CD8-positive, alpha-beta memory T cell (primary cell): ENCODE measurements at regions not wholly inside any gene's neighbourhood (a gene's known extent, or its start where the extent isn't known, plus 50 kb on each side); places are given as distances from the start of the nearest gene placed in this dataset.

Experiments used
- CTCF ChIA-PET: fragments of 350-600 bp; sonication (Branson Sonifier 250); formaldehyde crosslinking; loops from one replicate; lab custom pipeline; 2021; ENCODE audit warnings: antibody characterized with exemption; lab: Charles Lee
- POLR2A ChIA-PET: fragments of 350-600 bp; sonication (Branson Sonifier 250); formaldehyde crosslinking; loops from one replicate; lab custom pipeline; 2021; ENCODE audit warnings: antibody characterized with exemption; lab: Charles Lee
- DNase-seq, 5 donors: peaks; one replicate each; pipeline versions ENCODE4 v3.0.0 to v3.0.0-alpha.2; 2020 to 2022; ENCODE audit warnings: mixed read lengths in 1 of 5
- H3K27ac ChIP-seq: one replicate; pipeline ENCODE4 v1.7.0; 2013; ENCODE audit warnings: low read depth, mild to moderate bottlenecking, low read length, moderate library complexity
- H3K27me3 ChIP-seq: 2 replicates; pipeline ENCODE4 v1.7.0; 2013; ENCODE audit warnings: low read length, mild to moderate bottlenecking; ENCODE audit not compliant: insufficient read depth, poor library complexity, severe bottlenecking
- H3K36me3 ChIP-seq: 2 replicates; pipeline ENCODE4 v1.7.0; 2013; ENCODE audit warnings: mild to moderate bottlenecking, low read length, moderate library complexity; ENCODE audit not compliant: insufficient read depth
- H3K4me1 ChIP-seq: 2 replicates; pipeline ENCODE4 v1.7.0; 2013; ENCODE audit warnings: mild to moderate bottlenecking, low read length, moderate library complexity; ENCODE audit not compliant: insufficient read depth
- H3K4me3 ChIP-seq: 2 replicates; pipeline ENCODE4 v1.7.0; 2013; ENCODE audit warnings: mild to moderate bottlenecking, low read length
- H3K9me3 ChIP-seq: 2 replicates; pipeline ENCODE4 v1.7.0; 2013; ENCODE audit warnings: mild to moderate bottlenecking, low read length
- H3K27ac Mint-ChIP-seq, 8 donors: one replicate each; pipeline ENCODE4 v1.8.0; 2020 to 2021; ENCODE audit warnings: mixed read lengths in 8 of 8, mild to moderate bottlenecking in 6 of 8, inconsistent platforms in 3 of 8, moderate library complexity in 3 of 8
- H3K27me3 Mint-ChIP-seq, 2 donors: one replicate each; pipeline ENCODE4 v1.8.0; 2020 to 2021; ENCODE audit warnings: mixed read lengths in 2 of 2, mild to moderate bottlenecking in 1 of 2, moderate library complexity in 1 of 2
- H3K36me3 Mint-ChIP-seq, 3 donors: one replicate each; pipeline ENCODE4 v1.8.0; 2020 to 2021; ENCODE audit warnings: mixed read lengths in 3 of 3, inconsistent platforms in 1 of 3, mild to moderate bottlenecking in 1 of 3
- H3K4me1 Mint-ChIP-seq, 3 donors: one replicate each; pipeline ENCODE4 v1.8.0; 2020 to 2021; ENCODE audit warnings: mixed read lengths in 3 of 3, inconsistent platforms in 1 of 3, mild to moderate bottlenecking in 1 of 3
- H3K4me3 Mint-ChIP-seq, 7 donors: one replicate each; pipeline ENCODE4 v1.8.0; 2020 to 2021; ENCODE audit warnings: mixed read lengths in 7 of 7, mild to moderate bottlenecking in 6 of 7, moderate library complexity in 4 of 7, inconsistent platforms in 2 of 7
- H3K9me3 Mint-ChIP-seq, 5 donors: one replicate each; pipeline ENCODE4 v1.8.0; 2020 to 2022; ENCODE audit warnings: mixed read lengths in 5 of 5, mild to moderate bottlenecking in 3 of 5, moderate library complexity in 2 of 5, inconsistent platforms in 1 of 5

DNA sequence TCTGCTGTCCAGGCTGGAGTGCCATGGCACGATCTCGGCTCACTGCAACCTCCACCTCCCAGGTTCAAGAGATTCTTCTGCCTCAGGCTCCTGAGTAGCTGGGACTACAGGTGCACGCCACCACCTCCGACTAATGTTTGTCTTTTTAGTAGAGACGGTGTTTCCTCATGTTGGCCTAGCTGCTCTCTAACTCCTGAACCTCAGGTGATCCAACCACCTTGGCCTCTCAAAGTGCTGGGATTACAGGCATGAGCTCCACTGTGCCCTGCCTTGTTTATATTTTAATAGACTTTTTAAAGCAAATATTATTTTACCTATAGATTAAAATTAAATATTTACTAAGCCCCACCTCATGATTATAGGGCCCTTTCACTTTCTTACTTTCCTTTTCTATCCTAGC, 483.2 kb upstream of the EPHA7 start:
- H3K4me1 ChIP-seq = no peaks in the 10 kb centered on the region
- Mint-ChIP-seq H3K36me3 (no peaks in the 10 kb centered on the region), H3K27ac (no peak overlapping the region), H3K27me3 (no peaks in the 10 kb centered on the region), H3K4me1 (no peaks in the 10 kb centered on the region), H3K4me3 (no peak overlapping the region), H3K9me3 (peaks cover 3 to 12% (median 6%) of the 10 kb centered on the region in 5 donors)
- no peak for DNase-seq
- no peak overlapping the region for H3K27ac ChIP-seq
- no peaks in the 10 kb centered on the region for H3K36me3 ChIP-seq
- H3K27me3 ChIP-seq = no peaks in the 10 kb centered on the region
- no peak overlapping the region for H3K4me3 ChIP-seq
- POLR2A ChIA-PET = no interaction called here
- no peaks in the 10 kb centered on the region for H3K9me3 ChIP-seq
- CTCF ChIA-PET = interaction anchor here (1.1 kb wide), 1 partner anchor 11 kb away, joined by 3 read pairs; no protein-coding TSS in a partner anchor

DNA sequence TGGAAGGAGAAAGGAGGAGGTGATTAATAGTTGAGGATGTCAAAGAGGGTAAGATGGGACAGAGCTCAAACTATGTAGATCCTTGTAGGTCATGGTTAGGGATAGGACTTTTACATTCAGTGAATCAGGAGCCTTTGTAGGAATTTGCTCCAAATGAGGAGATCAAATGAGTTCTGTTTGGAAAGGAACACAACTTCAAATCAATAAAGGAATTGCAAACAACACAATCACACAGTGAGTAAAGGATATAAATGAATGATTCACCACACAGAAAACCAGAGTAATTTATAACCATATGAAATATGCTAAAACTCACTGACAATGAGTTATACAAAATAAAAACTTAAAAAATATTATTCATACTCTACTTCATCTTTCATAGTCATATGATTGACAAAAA, 480.8 kb upstream of the EPHA7 start:
- ChIA-PET POLR2A (no interaction called here), CTCF (no interaction called here)
- DNase-seq = no peak
- H3K4me3 ChIP-seq = no peak overlapping the region
- H3K9me3 Mint-ChIP-seq = peaks cover 2 to 13% (median 3%) of the 10 kb centered on the region in 5 donors
- H3K4me1 ChIP-seq = no peaks in the 10 kb centered on the region
- H3K27ac Mint-ChIP-seq = no peak overlapping the region
- no peaks in the 10 kb centered on the region for H3K4me1 Mint-ChIP-seq
- no peak overlapping the region for H3K4me3 Mint-ChIP-seq
- no peaks in the 10 kb centered on the region for H3K27me3 Mint-ChIP-seq
- H3K27me3 ChIP-seq = no peaks in the 10 kb centered on the region
- no peaks in the 10 kb centered on the region for H3K36me3 ChIP-seq
- no peaks in the 10 kb centered on the region for H3K36me3 Mint-ChIP-seq
- no peak overlapping the region for H3K27ac ChIP-seq
- no peaks in the 10 kb centered on the region for H3K9me3 ChIP-seq

DNA sequence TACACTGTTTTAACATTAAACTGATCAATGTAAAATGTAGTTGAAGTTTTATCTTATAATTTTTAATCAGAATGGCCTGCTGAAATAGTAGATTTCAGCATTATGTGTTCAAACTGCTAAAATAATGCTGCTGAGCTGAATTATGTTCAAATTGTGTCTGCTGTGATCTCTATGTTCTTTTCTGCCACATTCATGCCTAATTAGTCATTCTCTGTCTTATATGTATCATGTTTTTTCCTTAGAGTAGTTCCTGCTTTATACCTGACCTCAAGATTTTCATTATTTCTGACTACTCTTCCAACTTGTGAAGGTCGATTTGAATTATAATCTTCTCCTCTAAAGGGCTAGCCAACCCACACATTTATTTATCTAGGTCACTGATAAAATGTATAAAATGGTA, 476.7 kb upstream of the EPHA7 start:
- Histone ChIP-seq H3K36me3 (no peaks in the 10 kb centered on the region), H3K27me3 (no peaks in the 10 kb centered on the region), H3K4me1 (no peaks in the 10 kb centered on the region), H3K9me3 (no peaks in the 10 kb centered on the region), H3K4me3 (no peak overlapping the region), H3K27ac (no peak overlapping the region)
- ChIA-PET POLR2A (no interaction called here), CTCF (no interaction called here)
- Mint-ChIP-seq H3K27ac (no peak overlapping the region), H3K27me3 (no peaks in the 10 kb centered on the region), H3K4me1 (no peaks in the 10 kb centered on the region), H3K36me3 (no peaks in the 10 kb centered on the region), H3K4me3 (no peak overlapping the region), H3K9me3 (peaks cover 0 to 23% (median 5%) of the 10 kb centered on the region in 5 donors)
- DNase-seq = no peak

DNA sequence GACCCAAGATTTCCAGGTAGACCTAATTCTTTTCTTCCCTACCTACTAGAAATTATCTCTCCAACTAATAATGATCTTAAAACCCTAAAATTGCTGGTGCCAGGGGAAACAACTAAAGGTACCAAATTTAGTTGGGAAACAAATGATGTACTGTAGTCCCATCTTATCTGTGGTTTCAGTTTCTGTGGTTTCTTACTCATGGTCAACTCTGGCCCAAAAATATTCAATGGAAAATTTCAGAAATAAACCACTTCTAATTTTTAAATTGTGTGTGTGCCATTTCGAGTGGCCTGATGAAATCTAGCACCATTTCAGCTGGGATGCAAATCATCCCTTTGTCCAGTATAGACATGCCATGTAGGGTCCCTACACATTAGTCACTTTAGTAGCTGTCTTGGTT, 475.2 kb upstream of the EPHA7 start:
- Histone ChIP-seq H3K36me3 (no peaks in the 10 kb centered on the region), H3K4me1 (no peaks in the 10 kb centered on the region), H3K9me3 (no peaks in the 10 kb centered on the region), H3K4me3 (no peak overlapping the region), H3K27me3 (no peaks in the 10 kb centered on the region), H3K27ac (no peak overlapping the region)
- ChIA-PET CTCF (no interaction called here), POLR2A (no interaction called here)
- no peak for DNase-seq
- Mint-ChIP-seq H3K27ac (peak overlapping the region in 1 of 8 donors; percentile 59), H3K4me3 (no peak overlapping the region), H3K36me3 (no peaks in the 10 kb centered on the region), H3K4me1 (no peaks in the 10 kb centered on the region), H3K27me3 (no peaks in the 10 kb centered on the region), H3K9me3 (peaks cover 0 to 23% (median 5%) of the 10 kb centered on the region in 5 donors)

DNA sequence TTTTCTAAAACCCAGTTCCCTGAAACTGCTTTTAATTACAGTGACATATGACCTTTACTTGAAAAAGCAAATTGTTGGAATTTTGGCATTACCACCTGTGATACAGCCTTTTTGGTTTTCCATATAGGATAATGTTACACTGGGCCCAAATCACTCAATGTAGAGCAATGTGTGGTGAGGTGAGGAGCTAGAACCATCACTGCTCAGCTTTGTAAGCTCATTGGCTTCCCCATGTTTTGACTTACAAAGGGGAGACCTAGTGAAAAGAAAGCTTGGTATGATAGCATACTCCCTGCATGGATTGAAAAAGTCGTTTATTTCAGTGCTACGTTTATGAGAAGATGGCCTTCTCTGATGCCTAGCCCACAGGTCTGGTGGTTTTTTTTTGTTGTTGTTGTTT, 470.4 kb upstream of the EPHA7 start:
- Histone ChIP-seq H3K4me1 (no peaks in the 10 kb centered on the region), H3K27ac (no peak overlapping the region), H3K27me3 (no peaks in the 10 kb centered on the region), H3K4me3 (no peak overlapping the region), H3K36me3 (no peaks in the 10 kb centered on the region), H3K9me3 (no peaks in the 10 kb centered on the region)
- CTCF ChIA-PET = no interaction called here
- no peaks in the 10 kb centered on the region for H3K36me3 Mint-ChIP-seq
- no peaks in the 10 kb centered on the region for H3K27me3 Mint-ChIP-seq
- peaks cover 0 to 36% (median 5%) of the 10 kb centered on the region in 5 donors for H3K9me3 Mint-ChIP-seq
- DNase-seq = no peak
- H3K4me1 Mint-ChIP-seq = no peaks in the 10 kb centered on the region
- H3K4me3 Mint-ChIP-seq = no peak overlapping the region
- POLR2A ChIA-PET = no interaction called here
- H3K27ac Mint-ChIP-seq = no peak overlapping the region

DNA sequence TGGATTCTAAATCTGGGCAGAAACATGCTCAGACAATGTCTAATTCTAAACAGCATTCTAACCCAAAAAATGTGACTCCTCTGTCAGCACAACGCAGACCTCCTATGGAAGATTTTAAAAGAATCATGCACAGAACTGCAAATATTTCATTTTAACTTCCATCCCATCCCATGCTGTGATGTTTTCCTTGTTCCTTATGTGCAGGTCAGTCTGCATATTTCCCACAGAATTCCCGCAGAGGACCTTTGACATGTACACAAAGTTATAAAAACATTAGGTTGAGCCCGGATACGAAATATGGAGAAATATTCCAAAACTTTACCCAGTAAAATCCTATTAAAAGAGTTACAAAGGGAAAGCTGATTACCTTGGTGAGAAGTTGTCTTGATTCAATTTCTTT, 467.1 kb upstream of the EPHA7 start:
- H3K4me3 ChIP-seq = no peak overlapping the region
- CTCF ChIA-PET = no interaction called here
- no peaks in the 10 kb centered on the region for H3K27me3 ChIP-seq
- H3K27ac ChIP-seq = no peak overlapping the region
- no peak overlapping the region for H3K4me3 Mint-ChIP-seq
- no peak overlapping the region for H3K27ac Mint-ChIP-seq
- H3K4me1 ChIP-seq = no peaks in the 10 kb centered on the region
- no peaks in the 10 kb centered on the region for H3K36me3 Mint-ChIP-seq
- peaks cover 0 to 20% (median 7%) of the 10 kb centered on the region in 5 donors for H3K9me3 Mint-ChIP-seq
- DNase-seq = no peak
- H3K4me1 Mint-ChIP-seq = no peaks in the 10 kb centered on the region
- H3K36me3 ChIP-seq = no peaks in the 10 kb centered on the region
- POLR2A ChIA-PET = no interaction called here
- H3K9me3 ChIP-seq = no peaks in the 10 kb centered on the region
- no peaks in the 10 kb centered on the region for H3K27me3 Mint-ChIP-seq

DNA sequence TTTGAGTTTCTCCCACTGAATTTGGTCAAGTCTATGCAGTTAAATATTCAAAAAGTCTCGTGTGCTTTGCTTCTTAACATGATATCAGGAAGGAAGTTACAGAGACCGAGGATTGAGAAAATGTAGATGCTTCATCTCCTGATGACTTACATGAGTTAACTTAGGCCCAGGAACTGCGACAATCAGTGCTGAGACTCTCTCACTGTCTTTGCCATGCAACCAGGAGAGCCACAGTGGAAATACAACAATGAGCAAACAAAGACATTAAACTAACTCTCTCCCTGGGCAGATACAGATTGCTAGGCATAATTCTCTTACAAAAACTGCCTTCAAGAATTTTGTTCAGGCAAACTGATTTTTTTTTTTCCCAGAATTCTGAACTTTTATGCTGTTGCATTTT, 440.6 kb upstream of the EPHA7 start:
- POLR2A ChIA-PET = no interaction called here
- no peaks in the 10 kb centered on the region for H3K27me3 ChIP-seq
- no peaks in the 10 kb centered on the region for H3K4me1 ChIP-seq
- H3K9me3 Mint-ChIP-seq = peaks cover 2 to 33% (median 6%) of the 10 kb centered on the region in 5 donors
- DNase-seq = no peak
- H3K9me3 ChIP-seq = no peaks in the 10 kb centered on the region
- H3K36me3 Mint-ChIP-seq = no peaks in the 10 kb centered on the region
- H3K4me1 Mint-ChIP-seq = no peaks in the 10 kb centered on the region
- no peaks in the 10 kb centered on the region for H3K36me3 ChIP-seq
- no peak overlapping the region for H3K4me3 ChIP-seq
- no peaks in the 10 kb centered on the region for H3K27me3 Mint-ChIP-seq
- no peak overlapping the region for H3K27ac Mint-ChIP-seq
- CTCF ChIA-PET = no interaction called here
- no peak overlapping the region for H3K4me3 Mint-ChIP-seq
- H3K27ac ChIP-seq = no peak overlapping the region

DNA sequence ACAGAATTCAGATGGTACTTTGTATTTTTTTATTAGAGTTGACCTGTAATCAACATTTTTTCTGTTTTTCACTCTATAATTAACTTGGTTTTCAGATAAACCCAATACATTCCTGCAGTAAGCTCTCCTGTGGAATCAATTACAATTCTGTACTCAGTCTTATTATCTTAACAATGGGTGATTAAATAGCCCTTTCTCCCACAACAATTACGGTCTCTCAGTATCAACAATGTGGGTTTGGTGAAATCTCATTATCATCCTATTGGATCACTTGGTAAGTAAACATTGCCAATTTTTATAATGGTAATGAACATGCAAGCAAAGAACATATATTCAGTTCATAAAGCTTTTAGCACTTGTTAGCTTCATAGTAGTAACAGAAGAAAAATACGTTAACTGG, 438.9 kb upstream of the EPHA7 start:
- DNase-seq = no peak
- Mint-ChIP-seq H3K27me3 (no peaks in the 10 kb centered on the region), H3K36me3 (no peaks in the 10 kb centered on the region), H3K27ac (no peak overlapping the region), H3K4me3 (no peak overlapping the region), H3K9me3 (peaks cover 7 to 45% (median 10%) of the 10 kb centered on the region in 5 donors), H3K4me1 (no peaks in the 10 kb centered on the region)
- ChIA-PET POLR2A (no interaction called here), CTCF (no interaction called here)
- no peak overlapping the region for H3K4me3 ChIP-seq
- H3K9me3 ChIP-seq = no peaks in the 10 kb centered on the region
- no peaks in the 10 kb centered on the region for H3K27me3 ChIP-seq
- H3K27ac ChIP-seq = no peak overlapping the region
- no peaks in the 10 kb centered on the region for H3K36me3 ChIP-seq
- no peaks in the 10 kb centered on the region for H3K4me1 ChIP-seq

DNA sequence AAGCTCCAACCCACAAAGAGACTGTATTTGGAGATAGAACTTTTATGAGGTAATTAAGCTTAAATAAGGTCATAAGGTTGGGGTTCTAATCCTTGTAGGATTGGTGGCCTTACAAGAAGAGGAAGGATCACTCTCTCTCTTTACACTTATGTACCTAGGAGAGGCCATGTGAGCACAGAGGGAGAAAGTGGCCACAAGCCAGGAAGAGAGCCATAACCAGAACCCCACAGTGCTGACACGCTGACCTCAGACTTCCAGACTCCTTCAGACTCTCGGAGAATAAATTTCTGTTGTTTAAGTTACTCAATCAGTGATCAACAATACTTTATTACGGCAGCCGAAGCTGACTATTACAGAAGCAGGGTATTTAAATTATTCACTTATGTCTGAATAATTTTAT, 430.5 kb upstream of the EPHA7 start:
- H3K4me1 ChIP-seq = no peaks in the 10 kb centered on the region
- POLR2A ChIA-PET = no interaction called here
- H3K27me3 ChIP-seq = no peaks in the 10 kb centered on the region
- Mint-ChIP-seq H3K36me3 (no peaks in the 10 kb centered on the region), H3K9me3 (peaks cover 2 to 32% (median 7%) of the 10 kb centered on the region in 5 donors), H3K27ac (no peak overlapping the region), H3K4me1 (no peaks in the 10 kb centered on the region), H3K4me3 (no peak overlapping the region), H3K27me3 (no peaks in the 10 kb centered on the region)
- no peak overlapping the region for H3K27ac ChIP-seq
- no peaks in the 10 kb centered on the region for H3K9me3 ChIP-seq
- no peaks in the 10 kb centered on the region for H3K36me3 ChIP-seq
- DNase-seq = no peak
- CTCF ChIA-PET = no interaction called here
- no peak overlapping the region for H3K4me3 ChIP-seq
